SK-N-SH treated with all-trans-retinoic acid at 6 μM for 48 hours (cell line): ENCODE measurements at regions not wholly inside any gene's neighbourhood (a gene's known extent, or its start where the extent isn't known, plus 50 kb on each side); places are given as distances from the start of the nearest gene placed in this dataset.

Source experiments
- ATAC-seq: fragments of 200-7000 bp; cut with Tn5 transposase; 3 replicates; pipeline ENCODE4 v1.9.1; 2020; ENCODE audit warnings: mild to moderate bottlenecking, moderate library complexity
- ARNTL ChIP-seq: fragments of 450-650 bp; formaldehyde crosslinking; IDR thresholded peaks from 2 replicates; pipeline ENCODE4 v1.5.0; 2020; ENCODE audit warnings: low read depth, mild to moderate bottlenecking, moderate library complexity, borderline replicate concordance
- BACH2 ChIP-seq: fragments of 250-450 bp; sonication (Bioruptor Pico); IDR thresholded peaks from 2 replicates; pipeline ENCODE4 v1.9.0; 2021; ENCODE audit warnings: mild to moderate bottlenecking, borderline replicate concordance
- CREB5 ChIP-seq: fragments of 250-450 bp; sonication (Bioruptor Pico); IDR thresholded peaks from 2 replicates; pipeline ENCODE4 v1.5.1; 2020; ENCODE audit warnings: low read depth, mild to moderate bottlenecking, moderate library complexity
- CSDC2 ChIP-seq: fragments of 250-450 bp; sonication (Bioruptor Pico); IDR thresholded peaks from 2 replicates; pipeline ENCODE4 v1.5.0; 2020; ENCODE audit warnings: mild to moderate bottlenecking, moderate library complexity
- CSRNP3 ChIP-seq: fragments of 250-450 bp; sonication (Bioruptor Pico); IDR thresholded peaks from 2 replicates; pipeline ENCODE4 v1.5.1; 2021; ENCODE audit warnings: mild to moderate bottlenecking, moderate library complexity
- ESRRG ChIP-seq: fragments of 250-450 bp; sonication (Bioruptor Pico); IDR thresholded peaks from 2 replicates; pipeline ENCODE4 v1.6.1; 2021; ENCODE audit warnings: mild to moderate bottlenecking
- GLIS3 ChIP-seq: fragments of 250-450 bp; sonication (Bioruptor Pico); IDR thresholded peaks from 2 replicates; pipeline ENCODE4 v1.5.0; 2020; ENCODE audit warnings: mild to moderate bottlenecking, moderate library complexity
- ISL1 ChIP-seq: fragments of 250-450 bp; sonication (Bioruptor Pico); IDR thresholded peaks from 2 replicates; pipeline ENCODE4 v2.1.2; 2022; ENCODE audit warnings: mild to moderate bottlenecking, moderate library complexity
- OSR1 ChIP-seq: fragments of 250-450 bp; sonication (Bioruptor Pico); IDR thresholded peaks from 2 replicates; pipeline ENCODE4 v1.8.0; 2022; ENCODE audit warnings: moderate library complexity, mild to moderate bottlenecking, inconsistent platforms
- POU6F1 ChIP-seq: fragments of 250-450 bp; sonication (Bioruptor Pico); IDR thresholded peaks from 2 replicates; pipeline ENCODE4 v1.8.0; 2021; ENCODE audit warnings: low read depth, mild to moderate bottlenecking, moderate library complexity, borderline replicate concordance
- PPARA ChIP-seq: fragments of 250-450 bp; sonication (Bioruptor Pico); IDR thresholded peaks from 2 replicates; pipeline ENCODE4 v1.5.0; 2020; ENCODE audit warnings: mild to moderate bottlenecking, borderline replicate concordance
- RARB ChIP-seq: fragments of 250-450 bp; sonication (Bioruptor Pico); IDR thresholded peaks from 2 replicates; pipeline ENCODE4 v1.8.0; 2021; ENCODE audit warnings: mild to moderate bottlenecking, moderate library complexity
- TCF4 ChIP-seq: fragments of 250-450 bp; sonication (Bioruptor Pico); IDR thresholded peaks from 2 replicates; pipeline ENCODE4 v1.8.0; 2021; ENCODE audit warnings: mild to moderate bottlenecking, moderate library complexity, borderline replicate concordance
- TSHZ2 ChIP-seq: fragments of 250-450 bp; sonication (Bioruptor Pico); IDR thresholded peaks from 2 replicates; pipeline ENCODE4 v1.5.0; 2020; ENCODE audit warnings: mild to moderate bottlenecking, moderate library complexity
- ZC3H10 ChIP-seq: fragments of 250-450 bp; sonication (Bioruptor Pico); IDR thresholded peaks from 2 replicates; pipeline ENCODE4 v1.5.1; 2021; ENCODE audit warnings: mild to moderate bottlenecking, moderate library complexity
- ZFP3 ChIP-seq: fragments of 250-450 bp; sonication (Bioruptor Pico); IDR thresholded peaks from 2 replicates; pipeline ENCODE4 v1.5.0; 2020; ENCODE audit warnings: mild to moderate bottlenecking, moderate library complexity
- ZFP30 ChIP-seq: fragments of 450-650 bp; formaldehyde crosslinking; IDR thresholded peaks from 2 replicates; pipeline ENCODE4 v1.5.0; 2022; ENCODE audit warnings: mild to moderate bottlenecking, moderate library complexity
- ZNF565 ChIP-seq: fragments of 450-650 bp; formaldehyde crosslinking; conservative IDR thresholded peaks from 2 replicates; pipeline ENCODE4 v1.5.0; 2020; ENCODE audit warnings: low read depth, mild to moderate bottlenecking, moderate library complexity
- ZNF70 ChIP-seq: fragments of 450-650 bp; formaldehyde crosslinking; IDR thresholded peaks from 2 replicates; pipeline ENCODE4 v1.5.0; 2020; ENCODE audit warnings: mild to moderate bottlenecking, moderate library complexity
- ZNF8 ChIP-seq: fragments of 450-650 bp; formaldehyde crosslinking; IDR thresholded peaks from 2 replicates; pipeline ENCODE4 v1.5.0; 2020; ENCODE audit warnings: mild to moderate bottlenecking, moderate library complexity
- TF ChIP-seq, protein P1 (sequence below): fragments of 250-450 bp; sonication (Bioruptor Pico); IDR thresholded peaks from 2 replicates; pipeline ENCODE4 v1.8.0; 2020; ENCODE audit warnings: mild to moderate bottlenecking, moderate library complexity, borderline replicate concordance

DNA sequence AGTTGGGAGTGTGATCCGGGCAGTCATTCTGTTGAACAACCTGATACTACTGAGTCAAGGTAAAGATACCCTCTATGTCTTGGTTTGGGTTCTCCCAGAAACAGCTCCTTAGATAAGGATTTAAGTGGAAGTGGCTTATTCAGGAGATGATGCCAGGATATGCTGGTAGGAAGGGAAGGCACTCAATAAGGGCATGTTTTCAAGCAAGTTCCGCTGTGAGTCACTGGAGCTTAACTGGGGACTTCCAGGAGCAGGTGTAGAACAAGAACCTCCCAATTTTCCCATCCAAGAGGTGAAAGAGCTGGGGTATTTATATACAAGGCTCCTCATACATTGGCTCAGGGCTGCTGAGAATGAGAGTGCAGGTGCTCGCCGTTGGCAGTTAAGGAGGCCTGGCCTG, 218.6 kb downstream of the AKAP7 start:
- TF ChIP-seq OSR1 (CRISPR knock-in tag): no peak
- TF ChIP-seq POU6F1 (CRISPR knock-in tag): no peak
- no peak for TF ChIP-seq ZFP30 (CRISPR knock-in tag)
- TF ChIP-seq ZC3H10: no peak
- no peak for TF ChIP-seq ZFP3 (CRISPR knock-in tag)
- no peak for TF ChIP-seq GLIS3 (CRISPR knock-in tag)
- TF ChIP-seq CSDC2: no peak
- no peak for TF ChIP-seq ZNF70 (CRISPR knock-in tag)
- TF ChIP-seq ARNTL (CRISPR knock-in tag): no peak
- TF ChIP-seq, protein P1, sequence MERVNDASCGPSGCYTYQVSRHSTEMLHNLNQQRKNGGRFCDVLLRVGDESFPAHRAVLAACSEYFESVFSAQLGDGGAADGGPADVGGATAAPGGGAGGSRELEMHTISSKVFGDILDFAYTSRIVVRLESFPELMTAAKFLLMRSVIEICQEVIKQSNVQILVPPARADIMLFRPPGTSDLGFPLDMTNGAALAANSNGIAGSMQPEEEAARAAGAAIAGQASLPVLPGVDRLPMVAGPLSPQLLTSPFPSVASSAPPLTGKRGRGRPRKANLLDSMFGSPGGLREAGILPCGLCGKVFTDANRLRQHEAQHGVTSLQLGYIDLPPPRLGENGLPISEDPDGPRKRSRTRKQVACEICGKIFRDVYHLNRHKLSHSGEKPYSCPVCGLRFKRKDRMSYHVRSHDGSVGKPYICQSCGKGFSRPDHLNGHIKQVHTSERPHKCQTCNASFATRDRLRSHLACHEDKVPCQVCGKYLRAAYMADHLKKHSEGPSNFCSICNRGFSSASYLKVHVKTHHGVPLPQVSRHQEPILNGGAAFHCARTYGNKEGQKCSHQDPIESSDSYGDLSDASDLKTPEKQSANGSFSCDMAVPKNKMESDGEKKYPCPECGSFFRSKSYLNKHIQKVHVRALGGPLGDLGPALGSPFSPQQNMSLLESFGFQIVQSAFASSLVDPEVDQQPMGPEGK (CRISPR knock-in tag): no peak
- no peak for TF ChIP-seq PPARA (CRISPR knock-in tag)
- no peak for TF ChIP-seq BACH2 (CRISPR knock-in tag)
- TF ChIP-seq RARB: no peak
- no peak for TF ChIP-seq ESRRG (CRISPR knock-in tag)
- TF ChIP-seq ZNF8 (CRISPR knock-in tag): no peak
- no peak for TF ChIP-seq ISL1 (CRISPR knock-in tag)
- no peak for TF ChIP-seq TCF4 (CRISPR knock-in tag)
- TF ChIP-seq CSRNP3 (CRISPR knock-in tag): no peak
- TF ChIP-seq CREB5 (CRISPR knock-in tag): no peak
- no peak for TF ChIP-seq ZNF565 (CRISPR knock-in tag)
- no peak for ATAC-seq

GRCh38 chr6:131354356-131354755, 218.7 kb upstream of the ARG1 start:
- no peak for ATAC-seq
- TF ChIP-seq CSDC2 (no peak), ZFP30 (CRISPR knock-in tag) (no peak), TSHZ2 (CRISPR knock-in tag) (no peak), ZFP3 (CRISPR knock-in tag) (no peak), ISL1 (CRISPR knock-in tag) (no peak), ZNF8 (CRISPR knock-in tag) (no peak), ZNF565 (CRISPR knock-in tag) (no peak), OSR1 (CRISPR knock-in tag) (no peak), TCF4 (CRISPR knock-in tag) (no peak)
- TF ChIP-seq, protein P1 (CRISPR knock-in tag): no peak
